ENCODE measurements at regions not wholly inside any gene's neighbourhood (a gene's known extent, or its start where the extent isn't known, plus 50 kb on each side); places are given as distances from the start of the nearest gene placed in this dataset.

DNA sequence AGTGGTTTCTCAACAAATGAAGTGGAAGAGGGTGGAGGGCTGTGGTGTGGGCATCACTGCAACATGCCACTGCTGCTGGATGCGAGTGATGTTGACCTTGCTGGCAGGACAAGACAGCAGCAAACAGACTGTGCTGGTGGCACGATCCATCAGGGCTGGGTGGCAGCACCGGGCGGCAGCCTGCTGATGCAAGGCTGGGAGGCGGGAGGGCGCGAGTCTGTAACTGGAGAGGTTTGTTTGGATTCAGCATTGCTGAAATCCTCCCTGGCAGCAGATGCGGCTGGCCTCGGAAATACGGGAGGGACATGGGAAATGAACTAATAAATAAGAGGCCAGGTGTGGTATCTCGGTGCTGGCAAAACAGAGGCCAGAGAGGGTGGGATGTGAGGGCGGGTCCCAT is 224.2 kb downstream of the ENGASE start:
- ChIA-PET RAD21 (ENCODE audit: low non-redundant PET in 1 of 2, low total read pairs in 2 of 2, uncharacterized antibody in 2 of 2, unreplicated experiment in 2 of 2) (no interaction called here), POLR2A (no interaction called here), CTCF (no interaction called here)
- H3K27ac ChIP-seq (ENCODE audit: low read depth, low read length), result no peak overlapping the region
- no peaks in the 10 kb centered on the region for H3K9me2 ChIP-seq (ENCODE audit: insufficient read depth)
- no peak overlapping the region for H3K4me3 ChIP-seq (replicated peaks in 1 of 2; ENCODE audit: low read depth in 1 of 2, low read length in 2 of 2)
- no peaks in the 10 kb centered on the region for H3K4me1 ChIP-seq (ENCODE audit: control insufficient read depth in 1 of 2, insufficient read depth in 2 of 2, low read length in 2 of 2)
- BruUV-seq (replicated peaks), result no TSS peak
- no peaks in the 10 kb centered on the region for H3K9me3 ChIP-seq (ENCODE audit: control insufficient read depth in 1 of 2, insufficient read depth in 1 of 2, low read depth in 1 of 2, low read length in 2 of 2)
- H2AFZ ChIP-seq (ENCODE audit: low read depth, low read length, poor library complexity, severe bottlenecking), result no peak overlapping the region
- H3K27me3 ChIP-seq (ENCODE audit: insufficient read depth, low read length), result peaks cover 77% of the 10 kb centered on the region
- H3K79me2 ChIP-seq (ENCODE audit: insufficient read depth, low read length), result no peaks in the 10 kb centered on the region
- ATAC-seq (no peak), DNase-seq (ENCODE audit: low read depth, low spot score) (no peak)
- no peaks in the 10 kb centered on the region for H4K20me1 ChIP-seq (ENCODE audit: insufficient read depth)
- H3K4me2 ChIP-seq (ENCODE audit: low read length), result no peak overlapping the region
- no peak overlapping the region for H3K9ac ChIP-seq (ENCODE audit: low read length)
- TF ChIP-seq EZH2phosphoT487 (IDR thresholded peaks at IDR 0.05; ENCODE audit: borderline replicate concordance) (no peak), CBX3 (IDR thresholded peaks at IDR 0.05; ENCODE audit: low read depth) (no peak), FOSL1 (IDR thresholded peaks at IDR 0.05; ENCODE audit: low read depth) (no peak), YY1 (IDR thresholded peaks at IDR 0.05; ENCODE audit: extremely low read depth, insufficient replicate concordance, low read depth, low read length) (no peak), SIN3A (IDR thresholded peaks at IDR 0.05; ENCODE audit: low read depth) (no peak), POLR2A (IDR thresholded peaks at IDR 0.05; ENCODE audit: borderline replicate concordance, extremely low read depth, insufficient read depth, insufficient read length) (no peak), CEBPB (IDR thresholded peaks at IDR 0.05; ENCODE audit: low read depth) (no peak), TCF7L2 (IDR thresholded peaks at IDR 0.05; ENCODE audit: borderline replicate concordance, extremely low read depth, insufficient read depth, insufficient read length) (no peak), RAD21 (IDR thresholded peaks at IDR 0.05; ENCODE audit: low read depth) (no peak), JUND (IDR thresholded peaks at IDR 0.05) (no peak), SP1 (IDR thresholded peaks at IDR 0.05; ENCODE audit: low read depth) (no peak), ZNF274 (IDR thresholded peaks at IDR 0.05; ENCODE audit: low read depth, low read length) (no peak), POLR2AphosphoS5 (IDR thresholded peaks at IDR 0.05; ENCODE audit: low read depth, low read length) (no peak)
- TF ChIP-seq, protein P1, sequence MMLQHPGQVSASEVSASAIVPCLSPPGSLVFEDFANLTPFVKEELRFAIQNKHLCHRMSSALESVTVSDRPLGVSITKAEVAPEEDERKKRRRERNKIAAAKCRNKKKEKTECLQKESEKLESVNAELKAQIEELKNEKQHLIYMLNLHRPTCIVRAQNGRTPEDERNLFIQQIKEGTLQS (IDR thresholded peaks at IDR 0.05), result no peak
- TF ChIP-seq, protein P2, sequence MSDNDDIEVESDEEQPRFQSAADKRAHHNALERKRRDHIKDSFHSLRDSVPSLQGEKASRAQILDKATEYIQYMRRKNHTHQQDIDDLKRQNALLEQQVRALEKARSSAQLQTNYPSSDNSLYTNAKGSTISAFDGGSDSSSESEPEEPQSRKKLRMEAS (IDR thresholded peaks at IDR 0.05), result no peak
- no peaks in the 10 kb centered on the region for H3K36me3 ChIP-seq (ENCODE audit: control insufficient read depth in 1 of 2, insufficient read depth in 2 of 2, low read length in 2 of 2)
- intact Hi-C loops (cut with micrococcal nuclease), result no loop called here
